Liver (tissue), 8 donors: ENCODE measurements at regions not wholly inside any gene's neighbourhood (a gene's known extent, or its start where the extent isn't known, plus 50 kb on each side); places are given as distances from the start of the nearest gene placed in this dataset.

ENCODE experiments used
- DNase-seq: peaks from one replicate; pipeline ENCODE4 v3.0.0-alpha.2; 2017; ENCODE audit warnings: low spot score
- H3K27ac ChIP-seq, 2 donors: one replicate each; pipeline ENCODE4 v1.7.0; 2013; ENCODE audit warnings: inconsistent platforms in 2 of 2, low read length in 2 of 2, control low read depth in 1 of 2, low read depth in 1 of 2, mild to moderate bottlenecking in 1 of 2
- H3K27me3 ChIP-seq, 4 donors: one replicate each; pipeline versions ENCODE4 v1.6.1 to v1.7.0; 2013; ENCODE audit warnings: low read length in 3 of 4, inconsistent platforms in 1 of 4, mild to moderate bottlenecking in 1 of 4, moderate library complexity in 1 of 4; ENCODE audit not compliant: control insufficient read depth in 4 of 4, insufficient read depth in 4 of 4
- H3K36me3 ChIP-seq, 4 donors: one replicate each; pipeline versions ENCODE4 v1.6.1 to v1.7.0; 2013; ENCODE audit warnings: low read length in 3 of 4, mild to moderate bottlenecking in 3 of 4, low read depth in 1 of 4, moderate library complexity in 1 of 4; ENCODE audit not compliant: control insufficient read depth in 4 of 4, insufficient read depth in 3 of 4
- H3K4me1 ChIP-seq, 4 donors: one replicate each; pipeline versions ENCODE4 v1.6.1 to v1.7.0; 2013; ENCODE audit warnings: low read length in 3 of 4, mild to moderate bottlenecking in 3 of 4, moderate library complexity in 1 of 4; ENCODE audit not compliant: control insufficient read depth in 4 of 4, insufficient read depth in 4 of 4
- H3K4me3 ChIP-seq, 3 donors: one replicate each; pipeline versions ENCODE4 v1.6.1 to v1.7.0; 2013; ENCODE audit warnings: low read length in 3 of 3, control low read depth in 1 of 3, low read depth in 1 of 3, mild to moderate bottlenecking in 1 of 3
- H3K9ac ChIP-seq, 2 donors: one replicate each; pipeline ENCODE4 v1.7.0; 2013; ENCODE audit warnings: low read length in 2 of 2, mild to moderate bottlenecking in 2 of 2, moderate library complexity in 2 of 2, control low read depth in 1 of 2, low read depth in 1 of 2
- H3K9me3 ChIP-seq, 4 donors: one replicate each; pipeline versions ENCODE4 v1.6.1 to v1.7.0; 2013; ENCODE audit warnings: low read length in 3 of 4; ENCODE audit not compliant: control insufficient read depth in 4 of 4
- ATF3 ChIP-seq: IDR thresholded peaks from 2 replicates; pipeline ENCODE4 v1.6.1; 2016; ENCODE audit warnings: antibody characterized with exemption
- CTCF ChIP-seq: fragments of 150-350 bp; IDR thresholded peaks from 2 replicates; pipeline ENCODE4 v1.5.1; 2017; ENCODE audit warnings: improper control_type of control experiment, low read depth, low read length; ENCODE audit not compliant: missing input control
- GABPA ChIP-seq, 2 donors: IDR thresholded peaks in 1 of 2; conservative IDR thresholded peaks in 1 of 2; 2 replicates each; pipeline ENCODE4 v1.6.1; 2016; ENCODE audit warnings: antibody characterized with exemption in 2 of 2, mild to moderate bottlenecking in 1 of 2, moderate library complexity in 1 of 2
- HNF4A ChIP-seq, 2 donors: conservative IDR thresholded peaks; 2 replicates each; pipeline ENCODE4 v1.6.1; 2016; ENCODE audit warnings: antibody characterized with exemption in 2 of 2, mild to moderate bottlenecking in 2 of 2
- JUND ChIP-seq, 2 donors: IDR thresholded peaks; 2 replicates each; pipeline ENCODE4 v1.6.1; 2016; ENCODE audit warnings: antibody characterized with exemption in 2 of 2
- MAX ChIP-seq: IDR thresholded peaks from 2 replicates; pipeline ENCODE4 v1.6.1; 2016; ENCODE audit warnings: antibody characterized with exemption
- NR2F2 ChIP-seq: IDR thresholded peaks from 2 replicates; pipeline ENCODE4 v1.6.1; 2016; ENCODE audit warnings: antibody characterized with exemption
- RAD21 ChIP-seq, 2 donors: IDR thresholded peaks; 2 replicates each; pipeline ENCODE4 v1.6.1; 2016; ENCODE audit warnings: antibody characterized with exemption in 2 of 2, mild to moderate bottlenecking in 2 of 2
- RXRA ChIP-seq, 2 donors: IDR thresholded peaks; 2 replicates each; pipeline ENCODE4 v1.6.1; 2017 to 2018; ENCODE audit warnings: antibody characterized with exemption in 2 of 2, mild to moderate bottlenecking in 1 of 2
- SP1 ChIP-seq: IDR thresholded peaks from 2 replicates; pipeline ENCODE4 v1.6.1; 2018; ENCODE audit warnings: antibody characterized with exemption, mild to moderate bottlenecking
- TAF1 ChIP-seq: conservative IDR thresholded peaks from 2 replicates; pipeline ENCODE4 v1.6.1; 2016; ENCODE audit warnings: antibody characterized with exemption, mild to moderate bottlenecking
- YY1 ChIP-seq: IDR thresholded peaks from 2 replicates; pipeline ENCODE4 v1.6.1; 2016; ENCODE audit warnings: antibody characterized with exemption, mild to moderate bottlenecking
- WGBS: extraction: QIAGEN DNeasy Blood & Tissue Kit; methylation state at CpG from one replicate; pipeline ENCODE4 v1.1.7; 2013; 5-methylcytosine and 5-hydroxymethylcytosine counted together
- donor health status: healthy.
- donor health status: healthy.
- donor health status: healthy.
- donor health status: healthy.
- donor health status: healthy.

GRCh38 chr21:45338311-45339017 is 50.8 kb upstream of the POFUT2 start:
- DNase-seq = no peak
- H3K27ac ChIP-seq = no peak overlapping the region
- TF ChIP-seq HNF4A (conservative IDR thresholded peaks at IDR 0.05) (no peak), CTCF (no peak)

GRCh38 chr21:45339421-45340402 is 52.0 kb upstream of the POFUT2 start:
- H3K9ac ChIP-seq = no peak overlapping the region
- H3K4me1 ChIP-seq = no peaks in the 10 kb centered on the region
- no peak for DNase-seq
- H3K4me3 ChIP-seq = no peak overlapping the region
- no peak overlapping the region for H3K27ac ChIP-seq
- WGBS = 70% methylated on average over 19 of the region's 19 CpGs
- no peaks in the 10 kb centered on the region for H3K9me3 ChIP-seq
- TF ChIP-seq SP1 (no peak), TAF1 (no peak), NR2F2 (no peak)
- H3K27me3 ChIP-seq = no peaks in the 10 kb centered on the region
- H3K36me3 ChIP-seq = no peaks in the 10 kb centered on the region

More at GRCh38 chr21:45338311-45339017, 50.8 kb upstream of the POFUT2 start:
- H3K9ac ChIP-seq = no peak overlapping the region
- 92% methylated on average over 13 of the region's 13 CpGs for WGBS
- H3K27me3 ChIP-seq = no peaks in the 10 kb centered on the region
- H3K9me3 ChIP-seq = no peaks in the 10 kb centered on the region
- no peaks in the 10 kb centered on the region for H3K36me3 ChIP-seq
- H3K4me1 ChIP-seq = no peaks in the 10 kb centered on the region
- H3K4me3 ChIP-seq = no peak overlapping the region

GRCh38 chr21:45340515-45340914 is 52.8 kb upstream of the POFUT2 start:
- 91% methylated on average over 8 of the region's 8 CpGs for WGBS
- TF ChIP-seq GABPA (IDR thresholded peaks at IDR 0.05 in 1 of 2, conservative IDR thresholded peaks at IDR 0.05 in 1 of 2) (no peak), RAD21 (IDR thresholded peaks at IDR 0.05) (no peak), ATF3 (no peak), YY1 (no peak), MAX (no peak), TAF1 (no peak), HNF4A (conservative IDR thresholded peaks at IDR 0.05) (no peak), RXRA (IDR thresholded peaks at IDR 0.05) (no peak), JUND (IDR thresholded peaks at IDR 0.05) (no peak)
- Histone ChIP-seq H3K4me3 (no peak overlapping the region), H3K27me3 (no peaks in the 10 kb centered on the region), H3K9ac (no peak overlapping the region), H3K36me3 (no peaks in the 10 kb centered on the region), H3K27ac (no peak overlapping the region), H3K9me3 (no peaks in the 10 kb centered on the region), H3K4me1 (no peaks in the 10 kb centered on the region)
- no peak for DNase-seq
